NT2/D1 (cell line): ENCODE measurements at regions not wholly inside any gene's neighbourhood (a gene's known extent, or its start where the extent isn't known, plus 50 kb on each side); places are given as distances from the start of the nearest gene placed in this dataset.

Source experiments
- SUZ12 ChIP-seq: IDR thresholded peaks from 2 replicates; pipeline ENCODE4 v1.6.1; 2011; ENCODE audit not compliant: insufficient read length, insufficient read depth; ENCODE audit errors: extremely low read depth
- YY1 ChIP-seq: IDR thresholded peaks from 2 replicates; pipeline ENCODE4 v1.6.1; 2011; ENCODE audit not compliant: insufficient read length, insufficient read depth

GRCh38 chr9:88798476-88798875 is 192.8 kb upstream of the S1PR3 start:
- no peak for TF ChIP-seq SUZ12
- no peak for TF ChIP-seq YY1
